Suppressor macrophage treated with lipopolysaccharide for 4 hours (primary cell): ENCODE measurements at regions not wholly inside any gene's neighbourhood (a gene's known extent, or its start where the extent isn't known, plus 50 kb on each side); places are given as distances from the start of the nearest gene placed in this dataset.
"Not testable (repeated sequence)": the region's sequence is repeated elsewhere in the genome, so short reads cannot be mapped to it uniquely, and the experiment has no call there.

Source experiments
- DNase-seq: peaks from one replicate; pipeline ENCODE4 v3.0.0-alpha.2; 2020

DNA sequence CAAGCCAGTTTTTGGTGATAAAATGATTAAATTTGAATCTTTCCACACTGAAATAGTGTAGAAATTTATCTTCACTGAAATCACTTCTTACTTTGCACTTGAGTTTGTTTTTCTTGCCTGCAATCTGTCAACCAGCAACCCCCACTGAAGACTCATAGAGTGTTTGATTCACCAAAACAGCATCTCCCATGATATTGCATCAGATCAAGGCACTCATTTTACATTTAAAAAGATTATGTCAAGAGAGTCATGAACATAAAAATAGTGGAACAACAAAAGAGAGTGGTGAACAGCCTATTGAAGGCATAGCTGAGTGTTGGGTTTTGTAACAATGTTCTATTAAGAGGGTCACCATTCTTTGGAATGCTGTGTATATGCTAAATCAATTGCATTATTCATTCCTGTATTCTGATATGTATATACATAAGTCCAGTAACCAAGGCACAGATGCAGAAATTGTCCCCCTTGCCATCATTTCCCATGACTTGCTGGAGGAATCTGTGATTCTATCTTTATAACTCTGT, 1934.9 kb downstream of the ARAP2 start:
- DNase-seq: no peak

DNA sequence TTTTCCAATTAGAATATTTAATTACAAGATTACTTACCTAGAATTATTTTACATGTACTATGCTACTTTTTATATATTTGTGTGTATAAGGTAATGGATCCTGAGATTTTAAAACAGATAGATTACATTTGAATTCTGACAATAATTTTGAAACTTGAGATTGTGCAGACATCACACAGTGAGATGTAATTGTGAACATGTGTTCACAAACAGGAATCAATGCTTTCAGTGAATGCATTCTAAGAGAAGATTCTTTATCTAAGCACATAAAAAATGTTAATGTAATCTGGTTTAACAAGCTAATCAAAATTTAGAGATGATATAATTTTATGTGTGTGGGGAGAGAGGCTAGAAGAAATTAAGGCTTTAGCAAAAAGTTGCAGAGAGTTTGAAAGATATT, 1925.5 kb downstream of the ARAP2 start:
- no peak for DNase-seq

DNA sequence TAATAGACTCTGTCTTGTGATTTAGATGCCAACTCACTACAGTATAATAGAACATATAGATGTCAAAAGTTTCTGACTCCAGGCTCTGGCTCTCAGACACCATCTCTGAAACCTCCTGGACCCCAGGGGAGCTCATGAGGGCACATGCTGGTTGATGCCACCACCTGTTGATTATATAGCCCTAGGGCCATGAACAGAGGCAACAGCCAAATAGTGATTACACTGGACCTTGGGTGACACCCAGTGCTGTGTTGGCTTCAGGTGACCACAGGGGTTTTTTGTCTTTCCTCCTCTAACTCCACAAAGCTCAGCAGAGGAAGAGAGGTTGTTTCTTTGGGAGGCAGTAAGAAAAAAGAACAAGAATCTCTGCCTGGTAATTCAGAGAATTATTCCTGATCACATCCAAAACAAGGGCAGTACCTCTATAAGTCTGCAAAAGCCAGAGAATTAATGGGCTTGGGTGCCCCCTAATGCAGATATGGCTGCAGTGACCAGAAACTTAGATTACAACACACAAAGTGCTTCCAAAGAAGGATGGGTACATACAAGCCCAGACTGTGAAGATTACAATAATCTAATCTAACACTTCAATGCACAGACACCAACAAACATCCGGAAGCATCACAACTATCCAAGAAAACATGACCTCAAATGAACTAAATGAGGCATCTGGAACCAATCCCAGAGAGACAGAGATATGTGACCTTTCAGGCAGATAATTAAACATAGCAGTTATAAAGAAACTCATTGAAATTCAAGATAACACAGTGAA, 1920.6 kb downstream of the ARAP2 start:
- no peak for DNase-seq

DNA sequence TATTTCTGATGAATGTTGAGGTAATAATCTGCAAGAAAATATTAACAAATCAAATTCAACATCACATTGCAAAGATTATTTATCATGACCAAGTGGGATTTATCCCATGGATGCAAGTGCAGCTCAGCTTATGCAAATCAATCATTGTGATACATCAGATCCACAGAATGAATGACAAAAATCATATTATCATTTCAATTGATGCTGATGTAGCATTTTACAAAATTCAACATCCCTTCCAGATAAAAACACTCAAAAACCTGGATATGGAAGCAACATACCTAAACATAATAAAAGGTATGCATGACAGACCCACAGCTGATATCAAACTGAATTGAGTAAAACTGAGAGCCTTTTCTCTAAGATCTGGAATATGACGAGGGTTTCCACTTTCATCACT, 1915.4 kb downstream of the ARAP2 start:
- DNase-seq: no peak

DNA sequence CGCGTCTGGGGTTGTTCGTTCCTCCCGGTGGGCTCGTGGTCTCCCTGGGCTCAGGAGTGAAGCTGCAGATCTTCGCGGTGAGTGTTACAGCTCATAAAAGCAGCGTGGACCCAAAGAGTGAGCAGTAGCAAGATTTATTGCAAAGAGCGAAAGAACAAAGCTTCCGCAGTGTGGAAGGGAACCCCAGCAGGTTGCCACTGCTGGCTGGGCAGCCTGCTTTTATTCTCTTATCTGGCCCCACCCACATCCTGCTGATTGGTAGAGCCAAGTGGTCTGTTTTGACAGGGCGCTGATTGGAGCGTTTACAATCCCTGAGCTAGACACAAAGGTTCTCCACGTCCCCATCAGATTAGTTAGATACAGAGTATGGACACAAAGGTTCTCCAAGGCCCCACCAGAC, 1909.2 kb downstream of the ARAP2 start:
- DNase-seq: not testable (repeated sequence)

DNA sequence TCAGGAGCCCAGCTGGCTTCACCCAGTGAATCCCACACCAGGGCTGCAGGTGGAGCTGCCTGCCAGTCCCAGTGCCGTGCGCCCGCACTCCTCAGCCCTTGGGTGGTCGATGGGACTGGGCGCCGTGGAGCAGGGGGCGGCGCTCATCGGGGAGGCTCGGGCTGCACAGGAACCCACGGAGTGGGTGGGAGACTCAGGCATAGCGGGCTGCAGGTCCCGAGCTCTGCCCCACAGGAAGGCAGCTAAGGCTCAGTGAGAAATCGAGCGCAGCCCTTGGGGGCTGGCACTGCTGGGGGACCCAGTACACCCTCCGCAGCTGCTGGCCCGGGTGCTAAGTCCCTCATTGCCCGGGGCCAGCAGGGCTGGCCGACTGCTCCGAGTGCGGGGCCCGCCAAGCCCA, 1908.8 kb downstream of the ARAP2 start:
- not testable (repeated sequence) for DNase-seq

DNA sequence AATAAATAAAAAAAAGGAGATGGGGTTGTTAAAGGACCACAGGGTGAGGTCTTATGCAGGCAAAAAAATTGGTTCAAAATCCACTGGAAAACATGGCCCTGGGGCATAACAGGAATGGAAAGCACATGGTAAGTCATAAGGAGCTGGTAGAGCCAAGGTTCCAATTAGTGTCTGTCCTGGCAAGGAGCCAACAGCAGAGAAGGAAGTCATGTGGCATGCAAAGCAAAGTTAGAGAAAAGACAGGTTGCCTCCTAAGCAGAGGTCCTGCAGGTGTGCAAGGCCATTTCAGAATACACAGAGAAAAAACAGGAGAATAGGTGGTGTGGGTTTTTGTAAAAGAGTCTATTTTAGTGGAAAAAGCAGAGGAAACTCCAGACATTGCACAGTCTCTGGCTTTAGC, 1881.7 kb downstream of the ARAP2 start:
- no peak for DNase-seq

DNA sequence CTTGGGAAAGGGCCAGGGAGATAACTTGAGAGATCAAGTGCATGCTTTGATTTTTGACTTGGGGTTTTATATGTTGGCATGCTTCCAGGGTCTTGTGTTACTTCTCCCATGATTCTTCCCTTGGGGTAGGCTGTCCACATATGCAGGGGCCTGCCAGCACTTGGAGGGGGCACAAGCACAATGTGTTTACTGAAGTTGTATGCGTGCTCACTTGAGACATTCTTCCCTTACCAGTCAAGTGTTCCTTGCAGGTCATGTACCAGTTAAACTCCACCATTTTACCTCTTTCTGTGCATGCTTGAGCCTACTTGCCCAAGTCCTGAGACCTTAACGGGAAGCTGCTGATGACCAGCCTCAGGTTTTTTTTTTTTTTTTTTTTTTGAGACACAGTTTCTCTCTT, 1880.5 kb downstream of the ARAP2 start:
- DNase-seq: no peak

DNA sequence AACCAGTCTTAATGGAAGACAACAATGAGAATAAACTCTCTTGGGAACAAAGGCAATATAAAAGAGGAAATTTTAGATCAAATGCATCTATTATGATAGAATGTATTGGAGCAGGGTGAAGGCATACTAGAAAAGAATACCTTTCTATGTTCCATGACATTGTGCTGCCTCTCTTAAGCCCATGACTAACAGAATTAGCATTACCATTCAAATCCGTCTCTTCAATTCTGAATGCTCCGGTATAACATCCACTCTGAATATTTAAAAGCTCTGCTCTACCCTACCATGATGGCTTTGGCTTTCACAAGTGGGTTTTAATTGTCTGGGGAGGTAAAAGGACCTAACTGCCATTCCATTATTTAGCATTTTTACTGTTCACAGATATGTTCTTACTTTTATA, 1878.4 kb downstream of the ARAP2 start:
- DNase-seq: no peak

DNA sequence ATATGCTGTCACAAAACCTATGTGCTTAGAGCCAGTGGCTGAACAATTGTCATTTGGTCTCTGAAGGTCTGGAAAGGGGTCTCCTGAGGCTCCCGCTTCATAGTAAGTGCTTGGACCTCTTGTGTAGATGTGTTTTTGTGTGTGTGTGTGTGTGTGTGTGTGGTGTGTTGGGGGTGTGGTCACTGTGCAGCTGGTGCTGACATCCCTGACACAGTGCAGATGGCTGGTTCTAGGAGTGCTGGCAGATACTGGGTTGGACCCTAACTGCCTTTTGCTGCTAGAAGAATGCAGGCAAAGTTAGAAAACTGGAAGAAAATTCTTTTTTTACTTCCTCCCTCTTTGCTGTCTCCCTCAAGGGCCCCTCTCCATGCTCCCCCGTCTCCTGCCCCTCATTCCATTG, 1872.6 kb downstream of the ARAP2 start:
- no peak for DNase-seq

DNA sequence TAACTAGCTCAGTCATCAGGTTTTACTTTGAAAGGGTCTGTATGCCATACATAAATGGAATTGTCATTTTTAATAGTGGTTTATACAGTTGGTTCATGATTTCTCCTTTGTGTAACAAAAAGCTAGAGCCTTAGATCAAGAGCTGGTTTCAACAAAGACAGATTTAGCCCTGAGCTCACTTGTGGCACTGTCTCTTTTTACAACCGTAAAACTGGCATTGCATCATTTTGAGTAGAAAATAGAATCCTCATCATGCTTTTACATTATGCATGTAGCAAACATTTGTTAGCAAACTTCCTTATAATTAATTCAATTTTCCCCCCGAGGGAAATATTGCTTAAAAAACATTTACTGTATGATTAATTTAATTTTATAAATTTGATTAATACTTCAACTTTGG, 1871.5 kb downstream of the ARAP2 start:
- no peak for DNase-seq

DNA sequence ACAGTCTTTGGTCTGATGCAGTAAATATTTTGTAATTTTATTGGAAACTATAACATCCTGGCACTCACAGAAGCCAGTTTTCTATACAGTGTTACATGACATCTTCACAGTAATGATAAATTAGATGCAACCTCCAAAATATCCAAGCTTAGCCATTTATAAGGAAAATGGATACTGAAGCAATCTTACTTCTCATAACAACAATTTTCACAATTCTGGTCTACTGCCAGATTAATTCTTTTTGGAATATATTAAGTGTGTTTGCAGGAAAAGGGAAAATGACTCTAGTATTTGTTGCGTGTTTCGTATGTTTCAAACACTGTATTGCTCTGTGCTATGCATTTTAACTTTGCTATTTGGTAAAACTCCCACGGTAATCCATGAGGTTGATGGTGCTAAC, 1870.9 kb downstream of the ARAP2 start:
- no peak for DNase-seq

DNA sequence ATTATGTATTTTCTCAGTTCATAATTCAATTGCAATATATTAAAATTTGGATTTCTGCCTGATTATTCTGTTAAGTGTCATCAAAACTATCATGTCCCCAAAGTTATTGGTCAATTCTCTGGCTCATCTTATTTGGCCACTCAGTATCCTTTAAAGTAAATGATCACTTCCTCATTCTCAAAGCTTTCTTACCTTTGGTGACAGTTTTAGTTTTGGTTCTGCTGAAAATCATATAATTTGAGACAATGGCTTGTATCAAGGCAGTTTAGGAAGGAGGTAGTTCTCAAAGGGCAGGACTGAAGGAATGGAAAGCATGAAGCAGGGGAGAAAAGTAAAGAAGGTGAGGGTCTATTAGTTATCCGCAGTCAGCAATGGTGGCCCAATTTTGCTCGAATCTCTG, 1832.1 kb downstream of the ARAP2 start:
- no peak for DNase-seq

DNA sequence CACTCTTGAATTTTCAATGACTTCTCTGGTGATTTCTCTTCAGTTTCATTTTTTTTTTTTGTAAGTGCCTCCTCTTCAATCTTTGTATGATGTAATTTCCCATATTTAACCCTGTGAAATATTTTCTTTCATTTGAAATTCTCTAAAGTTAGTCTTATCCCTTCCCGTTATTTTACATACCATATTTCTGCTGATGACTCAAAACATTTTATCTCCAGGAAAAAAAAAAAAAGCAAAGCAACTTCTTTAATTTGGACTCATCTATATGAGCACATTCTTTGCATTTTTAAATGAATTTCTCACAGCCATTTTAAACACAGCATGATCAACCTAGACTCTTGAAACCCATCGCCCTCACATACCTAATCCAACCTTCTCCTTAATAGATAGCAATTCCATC, 1831.4 kb downstream of the ARAP2 start:
- DNase-seq: no peak

DNA sequence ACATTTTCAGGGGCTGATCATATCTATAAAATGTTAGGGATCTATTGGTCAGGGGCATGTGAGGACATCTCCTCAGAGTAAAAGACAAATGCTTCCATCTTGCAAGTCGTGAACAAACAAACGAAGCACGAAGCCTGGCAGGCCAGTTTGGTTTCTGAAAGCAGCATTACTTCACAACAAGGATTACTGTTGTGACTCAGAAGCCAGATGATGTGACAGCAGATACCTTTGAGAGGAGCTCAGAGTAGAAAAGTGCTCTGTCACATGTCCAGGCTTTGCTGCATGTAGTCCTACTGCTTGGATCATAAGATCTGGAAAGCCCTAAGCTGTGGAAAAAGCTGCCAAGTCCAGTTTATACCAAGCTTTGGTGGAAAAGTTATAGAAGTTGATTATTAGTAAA, 1827.2 kb downstream of the ARAP2 start:
- no peak for DNase-seq

DNA sequence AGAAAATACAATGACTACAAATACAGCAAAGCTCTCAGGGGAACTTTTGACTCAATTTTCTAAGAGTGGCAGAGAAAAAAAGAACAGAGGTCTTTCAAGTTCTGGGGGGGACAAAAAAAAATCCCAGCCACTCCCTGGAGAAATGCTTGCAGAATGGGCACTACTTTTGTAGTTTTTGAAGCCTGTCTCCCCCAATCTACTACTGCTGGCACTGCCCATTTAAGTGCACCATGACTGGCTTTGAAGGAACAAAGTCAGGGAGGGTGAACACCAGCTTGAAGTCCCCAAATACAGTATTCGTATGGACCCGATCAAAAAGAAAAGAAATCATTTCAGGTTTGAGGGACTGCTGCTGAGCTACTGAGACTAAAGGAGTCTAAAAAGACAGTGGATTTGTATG, 1824.4 kb downstream of the ARAP2 start:
- no peak for DNase-seq

DNA sequence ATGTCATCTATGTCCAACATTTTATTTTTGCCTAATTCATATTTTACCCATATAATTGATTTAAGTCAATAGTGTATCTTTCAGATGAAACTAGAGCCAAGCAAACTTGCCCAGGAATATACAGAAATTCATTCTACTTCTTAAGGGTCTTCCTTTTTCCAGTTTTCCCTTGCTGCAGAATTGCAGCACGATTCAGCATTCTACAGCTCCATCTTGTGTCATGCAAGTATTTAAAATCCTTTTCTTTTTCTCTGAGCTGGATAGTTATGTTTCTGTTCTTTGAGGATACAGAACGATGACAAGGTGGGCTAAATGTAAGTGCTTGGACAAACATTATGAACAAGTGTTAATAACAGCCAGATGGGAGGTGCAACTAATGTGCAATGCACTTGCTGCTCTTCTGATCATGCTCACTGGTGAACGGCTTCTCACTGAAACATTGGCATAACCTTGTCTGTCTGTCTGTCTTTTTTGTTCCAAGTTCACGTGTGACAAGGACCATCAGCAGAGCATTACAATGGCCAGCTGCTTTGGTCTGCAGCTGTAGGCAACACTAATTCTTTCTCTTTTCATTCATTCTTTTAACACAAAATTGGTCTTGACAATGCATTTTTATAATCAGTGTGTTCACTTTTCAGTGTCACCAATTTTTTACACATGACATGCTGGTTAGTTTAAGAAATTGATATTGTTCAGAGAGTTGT, 1821.7 kb downstream of the ARAP2 start:
- DNase-seq: no peak

DNA sequence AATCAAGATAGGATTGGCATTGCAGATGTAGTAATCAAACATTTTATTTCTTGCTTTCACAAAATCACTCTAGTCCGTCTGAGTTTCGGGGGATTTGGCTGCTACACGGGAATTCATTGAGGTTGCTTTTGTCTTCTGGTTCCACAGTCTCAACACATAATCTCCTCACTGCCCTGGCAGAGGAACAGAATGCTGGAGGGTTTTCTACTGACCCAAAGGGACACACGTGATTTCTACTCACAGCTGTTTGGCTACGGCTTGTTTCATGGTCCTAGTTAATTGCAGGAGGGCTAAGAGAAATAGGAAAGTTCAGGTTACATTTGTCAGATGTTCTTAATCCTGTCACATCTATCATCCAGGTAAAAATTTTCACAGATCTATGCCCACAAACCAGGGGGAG, 1811.6 kb downstream of the ARAP2 start:
- no peak for DNase-seq

DNA sequence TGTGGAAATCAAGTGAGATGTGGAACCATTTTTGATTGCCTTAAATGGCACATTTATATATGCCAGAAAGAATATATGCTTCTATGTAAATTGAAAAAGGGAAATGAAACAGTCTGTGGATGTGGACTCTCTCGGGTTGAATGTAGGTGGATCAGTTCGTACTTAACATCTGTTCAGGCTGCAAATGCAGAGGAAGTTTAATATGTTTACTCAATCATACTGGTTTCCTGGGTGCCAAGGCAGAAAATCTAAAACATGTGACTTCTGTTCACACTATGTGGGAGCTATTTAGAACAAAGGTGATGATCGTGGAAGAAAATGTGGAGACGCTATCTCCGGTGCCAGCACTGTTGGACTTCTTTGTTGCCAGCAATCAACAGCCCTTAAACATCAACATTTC, 1809.9 kb downstream of the ARAP2 start:
- not testable (repeated sequence) for DNase-seq

DNA sequence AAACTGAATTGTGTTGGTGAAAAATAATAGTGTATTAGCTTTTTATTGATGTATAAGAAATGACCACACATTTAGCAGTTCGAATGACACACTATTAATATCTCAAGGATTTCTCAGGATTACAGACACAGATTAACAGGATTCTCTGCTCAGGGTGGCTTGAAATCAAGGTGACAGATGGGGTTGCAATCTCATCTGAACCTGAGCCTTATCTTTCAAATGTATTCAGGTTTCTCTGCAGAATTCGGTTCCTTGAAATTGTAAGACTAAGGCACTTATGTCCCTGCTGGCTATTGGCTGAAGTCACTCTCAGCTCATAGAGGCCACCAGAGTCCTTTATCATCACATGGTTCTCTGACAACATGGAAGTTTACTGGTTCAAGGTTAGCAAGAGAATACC, 1780.1 kb downstream of the ARAP2 start:
- DNase-seq: no peak

DNA sequence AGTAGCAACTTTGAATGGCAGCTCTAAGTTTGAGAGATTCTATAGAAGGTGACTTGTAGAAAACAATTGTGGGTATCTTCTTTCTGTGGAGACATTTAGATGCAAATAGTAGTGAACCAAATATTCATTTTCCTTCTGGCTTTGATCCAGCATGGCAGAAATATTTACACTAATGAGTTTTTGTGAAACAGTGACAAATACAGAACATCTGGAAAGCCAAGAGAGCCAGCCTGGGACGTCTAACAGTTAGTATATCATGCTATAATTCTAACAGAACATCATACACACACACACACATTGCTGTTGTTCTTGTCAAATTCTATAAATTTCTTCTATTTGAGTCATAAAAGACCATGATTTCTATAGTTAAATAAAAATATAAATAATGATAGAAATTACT, 1777.9 kb downstream of the ARAP2 start:
- no peak for DNase-seq

DNA sequence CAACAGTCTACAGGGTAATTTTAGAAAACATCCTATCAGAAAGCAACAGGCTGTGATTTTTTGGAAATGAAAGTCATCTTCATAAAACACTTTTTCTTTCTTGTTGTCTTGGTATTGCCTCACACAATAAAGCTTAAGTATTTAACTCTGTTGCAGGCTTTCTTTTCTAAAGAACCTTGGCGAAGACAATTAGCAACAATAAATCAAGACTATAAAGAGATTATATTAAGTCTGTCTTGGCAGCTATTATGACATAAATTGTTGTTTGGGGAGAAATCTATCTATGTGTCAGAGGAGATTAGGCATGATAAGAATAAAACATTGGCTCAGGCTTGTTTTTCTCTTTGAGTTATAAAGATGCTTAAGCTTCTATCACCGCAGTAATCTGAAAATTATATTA, 1774.8 kb downstream of the ARAP2 start:
- no peak for DNase-seq

DNA sequence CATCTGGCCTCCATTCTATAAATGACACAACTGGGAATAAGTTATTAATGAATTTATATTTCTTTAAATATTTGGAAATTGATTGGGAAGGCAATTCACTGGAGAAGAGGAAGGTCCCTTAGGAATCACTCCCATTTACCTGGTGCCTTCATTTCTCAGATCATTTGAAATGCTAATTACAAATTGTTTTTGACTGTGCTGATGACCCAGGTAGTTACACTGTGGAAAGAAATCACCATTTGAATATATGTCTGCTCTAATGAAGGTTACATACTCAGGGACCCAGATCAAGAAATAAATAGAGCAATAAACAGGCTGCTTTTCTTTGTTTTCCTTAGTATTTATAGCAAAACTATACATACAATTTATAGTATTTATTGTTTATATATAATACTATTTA, 1759.1 kb downstream of the ARAP2 start:
- no peak for DNase-seq
